GM12891 (cell line): ENCODE measurements at regions not wholly inside any gene's neighbourhood (a gene's known extent, or its start where the extent isn't known, plus 50 kb on each side); places are given as distances from the start of the nearest gene placed in this dataset.

ENCODE experiments used
- DNase-seq: peaks from one replicate; pipeline ENCODE4 v3.0.0; 2011; ENCODE audit warnings: low spot score; ENCODE audit not compliant: insufficient read length
- FAIRE-seq: peaks from 2 replicates; lab custom pipeline; 2011; peaks lifted over from hg19 to GRCh38; lab: Jason Lieb, UNC
- PAX5 ChIP-seq: IDR thresholded peaks from 2 replicates; pipeline ENCODE4 v1.6.1; 2011; ENCODE audit warnings: low read length, moderate library complexity, mild to moderate bottlenecking; ENCODE audit not compliant: insufficient read depth, severe bottlenecking
- POLR2A ChIP-seq: IDR thresholded peaks from 2 replicates; pipeline ENCODE4 v1.6.1; 2011; ENCODE audit warnings: low read depth, low read length, control low read depth
- POLR2AphosphoS5 ChIP-seq: IDR thresholded peaks from 2 replicates; pipeline ENCODE4 v1.6.1; 2011; ENCODE audit warnings: low read depth, low read length, control low read depth
- POU2F2 ChIP-seq: IDR thresholded peaks from 2 replicates; pipeline ENCODE4 v1.6.1; 2011; ENCODE audit warnings: low read depth, mild to moderate bottlenecking, control low read depth, low read length, moderate library complexity
- SPI1 ChIP-seq: IDR thresholded peaks from 2 replicates; pipeline ENCODE4 v1.6.1; 2011; ENCODE audit warnings: low read depth, low read length, control low read depth
- TAF1 ChIP-seq: IDR thresholded peaks from 2 replicates; pipeline ENCODE4 v1.6.1; 2011; ENCODE audit warnings: low read depth, low read length, control low read depth

DNA sequence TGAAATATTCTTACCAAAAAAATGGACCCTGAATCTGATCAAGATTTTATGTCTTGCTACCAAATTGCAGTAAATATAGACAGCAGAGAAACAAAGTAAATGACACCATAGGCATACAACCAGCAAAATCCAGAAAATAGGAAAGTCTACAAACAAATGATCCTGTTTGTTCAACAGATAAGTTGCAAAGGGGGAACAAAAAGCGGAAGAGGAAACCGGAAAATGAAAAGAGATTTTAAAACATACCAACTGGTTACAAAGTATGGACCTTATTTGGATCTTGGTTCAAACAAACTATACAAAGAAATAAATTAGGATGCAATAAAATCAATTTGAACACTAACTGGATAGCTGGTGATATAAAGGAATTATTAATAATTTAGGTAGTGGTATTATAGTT, 92.0 kb downstream of the TMPRSS5 start:
- no peak for FAIRE-seq
- TF ChIP-seq TAF1 (no peak), POLR2A (no peak), POU2F2 (no peak), SPI1 (no peak), POLR2AphosphoS5 (no peak), PAX5 (no peak)

DNA sequence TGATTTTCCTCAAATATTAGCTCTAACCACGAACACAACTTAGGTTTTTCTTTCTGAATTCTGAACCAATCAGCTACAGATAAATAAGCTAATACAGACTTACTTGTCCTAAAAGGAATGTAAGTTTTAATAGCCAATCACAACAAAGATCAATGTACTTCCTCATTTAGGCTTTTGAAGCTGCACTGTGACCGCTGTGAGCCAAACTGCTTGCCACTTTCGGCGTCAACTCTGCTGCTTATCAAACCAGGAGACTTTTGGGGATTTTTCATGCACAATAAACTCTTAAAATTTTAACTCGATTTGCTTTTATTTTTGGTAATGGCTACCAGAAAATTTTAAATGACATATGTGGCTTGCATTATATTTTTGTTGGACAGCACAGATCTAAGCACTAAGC, 92.5 kb downstream of the TMPRSS5 start:
- FAIRE-seq: no peak
- TF ChIP-seq PAX5: no peak
- no peak for TF ChIP-seq POLR2A
- TF ChIP-seq SPI1: no peak
- DNase-seq: no peak

More for the DNA sequence above, 92.0 kb downstream of the TMPRSS5 start:
- DNase-seq: no peak

DNA sequence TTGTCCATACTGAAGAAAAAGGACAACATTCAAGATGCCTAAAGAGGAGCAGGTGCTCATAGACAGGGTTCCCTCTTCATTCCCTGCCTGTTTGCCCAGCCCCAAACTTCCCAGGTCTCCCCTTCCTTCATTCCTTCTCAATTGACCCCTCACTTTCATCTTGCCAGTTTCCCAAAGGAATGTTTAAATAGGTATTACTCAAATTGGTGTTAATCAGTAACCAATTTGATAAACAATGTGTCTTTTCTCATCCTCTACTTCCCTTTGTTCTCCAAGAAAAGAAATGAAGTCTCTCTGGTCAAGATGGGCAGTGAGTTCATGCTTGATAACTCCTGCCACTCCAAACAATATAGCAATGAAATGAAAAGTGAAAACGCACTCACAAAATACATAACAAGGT, 101.9 kb downstream of the TMPRSS5 start:
- no peak for DNase-seq
- no peak for FAIRE-seq
- TF ChIP-seq POU2F2 (no peak), PAX5 (no peak), SPI1 (no peak), POLR2AphosphoS5 (no peak), TAF1 (no peak), POLR2A (no peak)

DNA sequence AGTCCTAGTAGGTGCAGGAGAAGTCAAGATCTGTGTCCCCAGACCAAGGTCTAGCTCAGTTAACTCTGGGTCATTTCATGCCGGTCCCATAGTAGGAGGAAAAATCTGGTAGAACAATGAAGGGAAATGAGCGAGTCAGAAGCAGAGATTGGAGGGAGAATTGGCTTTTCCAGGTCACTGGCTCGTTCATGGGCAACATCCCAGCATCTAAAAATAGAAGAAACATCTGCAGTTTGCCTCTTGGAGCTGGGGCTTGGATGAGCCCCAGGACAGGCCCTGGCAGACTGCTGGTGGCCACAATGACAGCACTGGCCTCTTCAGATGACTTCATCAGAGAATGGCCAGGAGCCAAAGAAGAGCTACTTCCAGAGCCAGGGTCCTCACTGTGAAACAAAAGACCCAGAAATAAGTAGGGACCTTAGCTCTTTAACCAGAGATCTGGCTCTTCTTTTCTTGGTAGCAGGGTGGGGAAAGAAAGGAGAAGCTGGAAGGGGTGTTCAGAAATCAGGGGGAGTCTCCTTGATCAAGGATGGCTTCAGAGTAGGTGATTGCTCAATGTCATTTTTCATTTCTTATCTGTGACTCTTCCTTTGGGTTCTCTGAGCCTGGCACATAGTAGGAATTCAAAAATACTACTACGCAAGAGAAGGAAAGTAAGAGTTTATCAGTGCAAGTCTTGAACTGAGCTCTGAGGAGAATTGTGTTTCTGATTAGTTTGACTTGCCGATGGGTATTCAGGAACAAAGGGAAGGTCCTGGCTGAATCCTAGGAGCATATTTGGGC, 102.6 kb downstream of the TMPRSS5 start:
- no peak for TF ChIP-seq SPI1
- no peak for TF ChIP-seq POLR2AphosphoS5
- TF ChIP-seq POLR2A: no peak
- no peak for TF ChIP-seq POU2F2
- TF ChIP-seq TAF1: no peak
- no peak for TF ChIP-seq PAX5
- FAIRE-seq (no peak), DNase-seq (no peak)

DNA sequence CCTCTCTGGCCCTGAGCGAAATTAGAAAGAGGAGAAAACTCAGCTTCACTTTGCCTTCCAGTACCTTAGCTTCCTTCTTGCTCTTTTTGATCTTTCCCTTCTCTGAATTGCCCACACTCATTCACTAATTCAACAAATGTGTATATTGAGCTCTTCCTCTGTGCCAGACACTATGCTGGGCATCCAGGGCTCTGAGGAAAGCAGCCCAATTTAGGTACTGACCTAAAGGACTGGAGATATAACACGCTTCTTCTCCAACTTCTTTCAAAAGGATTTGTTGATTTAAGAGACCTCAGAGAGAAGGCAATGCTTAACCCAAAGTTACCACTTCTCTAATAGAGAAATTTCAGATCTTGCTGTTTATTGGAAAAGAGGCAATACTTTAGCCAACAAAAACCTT, 103.6 kb downstream of the TMPRSS5 start:
- DNase-seq: no peak
- TF ChIP-seq POLR2AphosphoS5: no peak
- TF ChIP-seq POU2F2: no peak
- TF ChIP-seq PAX5: no peak
- TF ChIP-seq SPI1: no peak
- no peak for TF ChIP-seq TAF1
- TF ChIP-seq POLR2A: no peak
- FAIRE-seq: no peak

DNA sequence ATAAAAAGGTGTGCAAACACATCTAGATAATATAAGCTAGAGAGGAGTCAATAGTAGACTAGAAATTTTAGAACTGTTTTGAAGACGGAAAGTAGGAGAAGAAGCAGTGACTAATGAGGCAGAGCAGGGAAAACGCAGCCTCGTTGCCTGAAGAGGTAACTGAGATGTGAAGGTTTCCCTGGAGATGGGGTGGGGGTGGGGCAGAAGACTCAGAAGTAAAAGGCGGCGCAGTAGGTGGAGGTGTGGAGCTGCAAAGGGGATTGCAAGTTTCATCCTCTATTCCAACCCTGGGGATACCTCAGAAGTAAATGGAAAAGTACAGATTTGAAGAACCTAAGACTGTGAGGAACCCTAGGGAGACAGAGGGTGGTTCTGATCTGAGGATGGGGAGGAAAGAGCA, 109.5 kb downstream of the TMPRSS5 start:
- DNase-seq (no peak), FAIRE-seq (no peak)
- TF ChIP-seq POU2F2: no peak
- TF ChIP-seq SPI1: no peak
- no peak for TF ChIP-seq PAX5
- no peak for TF ChIP-seq POLR2AphosphoS5
- TF ChIP-seq POLR2A: no peak
- no peak for TF ChIP-seq TAF1

DNA sequence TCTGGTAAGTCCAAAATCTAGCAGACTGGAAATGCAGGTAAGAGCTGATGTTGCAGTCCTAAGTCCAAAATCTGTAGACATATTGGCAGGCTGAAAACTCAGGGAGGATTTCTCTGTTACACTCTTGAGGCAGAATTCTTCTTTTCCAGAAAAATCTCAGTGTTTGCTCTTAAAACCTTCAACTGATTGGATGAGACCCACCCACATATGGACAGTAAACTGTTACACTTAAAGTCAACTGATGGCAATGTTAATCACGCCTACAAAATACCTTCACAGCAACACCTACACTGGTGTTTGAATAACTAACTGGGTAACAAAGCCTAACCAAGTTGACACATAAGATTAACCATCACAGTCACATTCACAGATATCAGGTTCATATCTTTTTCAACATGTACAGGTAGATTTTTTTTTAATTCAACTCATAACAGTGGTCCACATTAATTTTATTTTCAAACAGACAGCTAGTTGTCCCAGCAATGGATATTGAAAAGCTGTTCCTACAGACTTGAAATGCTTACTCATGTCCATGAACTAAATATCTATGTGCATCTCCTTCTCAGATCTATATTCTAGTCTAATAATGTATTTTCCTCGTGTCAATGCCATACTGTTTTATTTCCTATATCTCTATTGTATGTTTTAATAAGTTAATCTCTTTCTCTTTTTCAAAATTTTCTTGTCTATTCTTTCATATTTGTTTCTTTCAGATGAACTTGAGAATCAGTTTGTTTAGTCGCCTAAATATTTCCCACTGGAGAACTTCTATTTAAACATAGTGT, 110.1 kb downstream of the TMPRSS5 start:
- no peak for TF ChIP-seq POU2F2
- TF ChIP-seq POLR2AphosphoS5: no peak
- no peak for TF ChIP-seq PAX5
- TF ChIP-seq SPI1: no peak
- TF ChIP-seq POLR2A: no peak
- no peak for TF ChIP-seq TAF1
- FAIRE-seq (no peak), DNase-seq (no peak)

DNA sequence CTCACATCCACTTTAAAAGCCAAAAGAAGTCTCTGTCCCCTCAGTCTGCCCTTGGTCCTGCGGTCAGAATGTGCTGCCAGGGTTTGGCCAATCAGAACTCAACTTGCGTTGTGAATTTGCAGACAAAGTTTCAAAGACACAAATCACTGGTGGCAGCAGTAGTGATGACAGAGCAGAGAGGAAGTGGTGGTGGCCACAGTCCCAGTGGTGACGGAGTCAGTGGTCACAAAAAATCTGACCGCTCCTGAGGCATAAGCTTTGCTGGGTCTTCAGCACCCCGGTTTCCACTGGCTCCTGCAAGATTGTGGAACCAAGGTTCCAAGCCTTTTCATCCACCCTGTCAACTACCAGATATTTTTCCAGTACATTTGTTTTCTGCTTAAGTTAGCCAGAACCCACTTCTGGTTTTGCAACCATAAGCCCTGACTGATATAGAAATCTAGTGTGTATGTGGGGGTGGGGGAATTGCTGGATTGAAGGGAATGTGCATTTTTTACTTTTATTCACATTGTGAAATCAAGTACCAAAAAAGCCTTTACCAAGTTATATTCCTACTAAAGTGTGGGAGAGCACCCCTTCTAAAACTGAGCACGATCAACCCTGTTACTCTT, 112.3 kb downstream of the TMPRSS5 start:
- no peak for DNase-seq
- TF ChIP-seq POU2F2: no peak
- TF ChIP-seq SPI1: peak; percentile 53
- FAIRE-seq: no peak

DNA sequence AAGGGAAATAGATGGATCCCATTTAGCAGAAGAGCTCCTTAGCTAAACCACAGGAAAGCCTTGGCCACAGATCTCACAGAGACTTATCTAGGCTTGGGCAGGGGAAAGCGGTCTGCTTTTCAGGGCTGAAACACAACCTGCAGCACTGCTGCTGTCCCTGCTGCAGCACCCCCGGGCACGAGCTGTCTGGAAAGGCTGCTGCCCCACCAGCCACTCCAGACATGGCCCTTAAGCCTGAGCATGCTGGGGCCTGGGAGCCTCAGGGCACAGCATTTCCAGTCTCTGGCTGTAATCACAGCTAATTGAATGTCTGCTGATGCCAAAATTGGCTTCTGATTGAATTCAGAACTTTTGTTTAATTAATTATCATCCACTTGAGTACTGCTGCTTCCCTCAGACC, 115.0 kb downstream of the TMPRSS5 start:
- TF ChIP-seq SPI1 (no peak), TAF1 (no peak), POLR2AphosphoS5 (no peak), POLR2A (no peak), POU2F2 (no peak), PAX5 (no peak)
- DNase-seq (no peak), FAIRE-seq (no peak)
